Gastrocnemius medialis (tissue), 4 donors: ENCODE measurements at regions not wholly inside any gene's neighbourhood (a gene's known extent, or its start where the extent isn't known, plus 50 kb on each side); places are given as distances from the start of the nearest gene placed in this dataset.

ENCODE experiments used
- ATAC-seq, 2 donors: fragments of 150-250 bp; one replicate each; pipeline ENCODE4 v1.9.1; 2016
- DNase-seq, 2 donors: peaks; one replicate each; pipeline ENCODE4 v3.0.0-alpha.2; 2019
- H3K27ac ChIP-seq, 4 donors: fragments of 200-600 bp; sonication (generic); 1 replicate in 1 of 4; 2 replicates in 3 of 4; pipeline ENCODE4 v1.5.1; 2016 to 2018; ENCODE audit warnings: mild to moderate bottlenecking in 2 of 4, moderate library complexity in 1 of 4
- H3K27me3 ChIP-seq, 3 donors: fragments of 200-600 bp; sonication (generic) in 2 of 3; 1 replicate in 1 of 3; 2 replicates in 2 of 3; pipeline versions ENCODE4 v1.5.1 to v1.6.0; 2016 to 2019; ENCODE audit warnings: mild to moderate bottlenecking in 1 of 3, moderate library complexity in 1 of 3
- H3K36me3 ChIP-seq, 2 donors: fragments of 200-600 bp; sonication (generic) in 1 of 2; one replicate each; pipeline ENCODE4 v1.5.1; 2017 to 2018
- H3K4me1 ChIP-seq, 2 donors: fragments of 200-600 bp; sonication (generic) in 1 of 2; one replicate each; pipeline ENCODE4 v1.5.1; 2016 to 2017; ENCODE audit warnings: mild to moderate bottlenecking in 2 of 2
- H3K4me3 ChIP-seq, 4 donors: fragments of 200-600 bp; sonication (generic) in 3 of 4; 1 replicate in 1 of 4; 2 replicates in 3 of 4; pipeline ENCODE4 v1.5.1; 2016 to 2019; ENCODE audit warnings: mild to moderate bottlenecking in 2 of 4
- H3K9me3 ChIP-seq, 3 donors: fragments of 200-600 bp; sonication (generic) in 2 of 3; 1 replicate in 1 of 3; 2 replicates in 2 of 3; pipeline ENCODE4 v1.5.1; 2016 to 2019
- POLR2A ChIP-seq, 2 donors: fragments of 450-650 bp; IDR thresholded peaks; one replicate each; pipeline ENCODE4 v1.6.1; 2017; ENCODE audit warnings: antibody characterized with exemption in 2 of 2, mild to moderate bottlenecking in 2 of 2, moderate library complexity in 2 of 2
- in situ Hi-C, 4 donors: fragments of 200-750 bp; cut with MboI; loops; one replicate each; pipeline versions ENCODE4 v1.15.0 to v1.8.0; 2017; ENCODE audit warnings: low sequenced_read_pairs in 4 of 4
- intact Hi-C: fragments of 100-400 bp; cut with DNase I; formaldehyde crosslinking; loops from one replicate; pipeline ENCODE4 v1.15.1; 2023; ENCODE audit warnings: low total_unique reads
- TF ChIP-seq, protein P1 (sequence below), 5 experiments: fragments of 450-650 bp in 3 of 5; fragments of 200-600 bp in 2 of 5; sonication (generic) in 2 of 5; IDR thresholded peaks in 4 of 5; conservative IDR thresholded peaks in 1 of 5; 1 replicate in 4 of 5; 2 replicates in 1 of 5; pipeline ENCODE4 v1.5.1; 2016 to 2019; ENCODE audit warnings: antibody characterized with exemption in 5 of 5, mild to moderate bottlenecking in 3 of 5, moderate library complexity in 3 of 5

DNA sequence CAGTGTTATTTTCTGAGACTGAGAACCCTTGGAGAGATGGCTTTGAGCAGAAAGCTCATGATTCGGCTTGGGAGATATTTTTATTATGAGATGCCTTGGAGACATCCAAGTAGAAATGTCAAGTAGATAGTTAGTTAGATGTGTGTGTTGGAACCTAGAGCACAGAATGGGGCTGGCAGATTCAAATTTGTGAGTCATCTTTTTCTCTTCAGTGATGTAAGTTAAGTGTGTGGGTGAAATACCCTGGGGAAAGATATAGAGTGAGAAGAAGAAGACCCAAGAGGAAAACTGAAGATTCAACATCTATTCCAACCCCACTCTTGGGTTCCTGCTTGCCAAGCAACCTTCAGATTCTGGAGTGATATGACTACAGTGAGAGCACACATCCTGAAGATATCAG lies 580.8 kb upstream of the AMOT start:
- in situ Hi-C loops (no loop called here), intact Hi-C loops (no loop called here)
- DNase-seq, result no peak
- ATAC-seq, result no peak
- Histone ChIP-seq H3K27ac (no peak overlapping the region), H3K27me3 (peaks cover 0 to 2% (median 0%) of the 10 kb centered on the region in 3 donors), H3K36me3 (no peaks in the 10 kb centered on the region), H3K4me3 (no peak overlapping the region), H3K9me3 (no peaks in the 10 kb centered on the region), H3K4me1 (no peaks in the 10 kb centered on the region)
- TF ChIP-seq, protein P1, sequence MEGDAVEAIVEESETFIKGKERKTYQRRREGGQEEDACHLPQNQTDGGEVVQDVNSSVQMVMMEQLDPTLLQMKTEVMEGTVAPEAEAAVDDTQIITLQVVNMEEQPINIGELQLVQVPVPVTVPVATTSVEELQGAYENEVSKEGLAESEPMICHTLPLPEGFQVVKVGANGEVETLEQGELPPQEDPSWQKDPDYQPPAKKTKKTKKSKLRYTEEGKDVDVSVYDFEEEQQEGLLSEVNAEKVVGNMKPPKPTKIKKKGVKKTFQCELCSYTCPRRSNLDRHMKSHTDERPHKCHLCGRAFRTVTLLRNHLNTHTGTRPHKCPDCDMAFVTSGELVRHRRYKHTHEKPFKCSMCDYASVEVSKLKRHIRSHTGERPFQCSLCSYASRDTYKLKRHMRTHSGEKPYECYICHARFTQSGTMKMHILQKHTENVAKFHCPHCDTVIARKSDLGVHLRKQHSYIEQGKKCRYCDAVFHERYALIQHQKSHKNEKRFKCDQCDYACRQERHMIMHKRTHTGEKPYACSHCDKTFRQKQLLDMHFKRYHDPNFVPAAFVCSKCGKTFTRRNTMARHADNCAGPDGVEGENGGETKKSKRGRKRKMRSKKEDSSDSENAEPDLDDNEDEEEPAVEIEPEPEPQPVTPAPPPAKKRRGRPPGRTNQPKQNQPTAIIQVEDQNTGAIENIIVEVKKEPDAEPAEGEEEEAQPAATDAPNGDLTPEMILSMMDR (IDR thresholded peaks at IDR 0.05 in 4 of 5, conservative IDR thresholded peaks at IDR 0.05 in 1 of 5), result no peak
- TF ChIP-seq POLR2A (IDR thresholded peaks at IDR 0.05), result no peak

- in situ Hi-C loops (no loop called here), intact Hi-C loops (no loop called here)
- H3K4me1 ChIP-seq, result no peaks in the 10 kb centered on the region
- no peak overlapping the region for H3K4me3 ChIP-seq
- H3K27ac ChIP-seq, result no peak overlapping the region
- DNase-seq (no peak), ATAC-seq (no peak)
- TF ChIP-seq, protein P1 (IDR thresholded peaks at IDR 0.05 in 4 of 5, conservative IDR thresholded peaks at IDR 0.05 in 1 of 5), result no peak
- no peak for TF ChIP-seq POLR2A (IDR thresholded peaks at IDR 0.05)
- H3K9me3 ChIP-seq, result no peaks in the 10 kb centered on the region
- H3K27me3 ChIP-seq, result no peaks in the 10 kb centered on the region
- H3K36me3 ChIP-seq, result no peaks in the 10 kb centered on the region
These were observed 571.5 kb upstream of the AMOT start for GRCh38 chrX:113412106-113412505.

DNA sequence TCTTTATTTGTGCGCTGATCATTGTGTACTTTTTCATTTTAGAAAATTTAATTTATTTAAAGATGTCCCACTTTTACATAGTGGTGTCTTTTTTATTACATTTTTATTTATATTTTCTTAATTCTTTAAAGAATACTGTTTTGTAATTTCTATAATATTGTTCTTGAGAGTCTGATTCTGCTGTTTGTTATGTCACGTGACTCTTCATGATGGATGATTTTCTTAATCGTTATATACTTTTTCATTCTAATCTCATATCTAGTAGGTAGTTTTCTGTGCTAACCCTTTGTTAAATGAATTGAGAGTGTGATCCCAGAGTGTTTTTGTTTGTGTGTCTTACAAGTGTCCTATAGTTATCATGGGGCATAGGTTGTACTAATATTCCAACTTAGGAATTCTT lies 568.2 kb upstream of the AMOT start:
- H3K4me3 ChIP-seq, result no peak overlapping the region
- intact Hi-C loops, result no loop called here

GRCh38 chrX:113400193-113400704 lies 559.6 kb upstream of the AMOT start:
- no peaks in the 10 kb centered on the region for H3K36me3 ChIP-seq
- in situ Hi-C loops, result no loop called here
- intact Hi-C loops, result no loop called here

More for the DNA sequence above, 568.2 kb upstream of the AMOT start:
- TF ChIP-seq, protein P1 (IDR thresholded peaks at IDR 0.05 in 4 of 5, conservative IDR thresholded peaks at IDR 0.05 in 1 of 5), result no peak
- TF ChIP-seq POLR2A (IDR thresholded peaks at IDR 0.05), result no peak
- Histone ChIP-seq H3K27me3 (peaks cover 0 to under 1% (median 0%) of the 10 kb centered on the region in 3 donors), H3K9me3 (no peaks in the 10 kb centered on the region), H3K36me3 (no peaks in the 10 kb centered on the region), H3K27ac (no peak overlapping the region), H3K4me1 (no peaks in the 10 kb centered on the region)
- no peak for ATAC-seq
- in situ Hi-C loops, result no loop called here
- DNase-seq, result no peak

More at GRCh38 chrX:113400193-113400704, 559.6 kb upstream of the AMOT start:
- H3K9me3 ChIP-seq, result no peaks in the 10 kb centered on the region
- H3K27ac ChIP-seq, result no peak overlapping the region
- no peak overlapping the region for H3K4me3 ChIP-seq
- H3K4me1 ChIP-seq, result no peaks in the 10 kb centered on the region
- no peak for ATAC-seq
- peaks cover 0 to 4% (median 0%) of the 10 kb centered on the region in 3 donors for H3K27me3 ChIP-seq
- no peak for DNase-seq
- TF ChIP-seq, protein P1 (IDR thresholded peaks at IDR 0.05 in 4 of 5, conservative IDR thresholded peaks at IDR 0.05 in 1 of 5), result no peak
- TF ChIP-seq POLR2A (IDR thresholded peaks at IDR 0.05), result no peak
